ENCODE measurements at regions not wholly inside any gene's neighbourhood (a gene's known extent, or its start where the extent isn't known, plus 50 kb on each side); places are given as distances from the start of the nearest gene placed in this dataset.

- no peak overlapping the region for H3K27ac ChIP-seq (ENCODE audit: low read depth in 1 of 2, low read length in 2 of 2)
- no peak overlapping the region for H3K9ac ChIP-seq (ENCODE audit: low read depth in 1 of 2, low read length in 2 of 2)
- no peaks in the 10 kb centered on the region for H3K27me3 ChIP-seq (ENCODE audit: control insufficient read depth in 4 of 4, insufficient read depth in 4 of 4, low read length in 3 of 4)
- no peaks in the 10 kb centered on the region for H3K9me3 ChIP-seq (ENCODE audit: control insufficient read depth in 4 of 4, low read length in 3 of 4)
- no peak for DNase-seq (ENCODE audit: low spot score)
- H3K4me3 ChIP-seq (ENCODE audit: low read depth in 1 of 3, low read length in 3 of 3): no peak overlapping the region
- H3K36me3 ChIP-seq (ENCODE audit: control insufficient read depth in 4 of 4, insufficient read depth in 3 of 4, low read depth in 1 of 4, low read length in 3 of 4): no peaks in the 10 kb centered on the region
- TF ChIP-seq REST (IDR thresholded peaks at IDR 0.05) (no peak), SP1 (IDR thresholded peaks at IDR 0.05) (no peak), YY1 (IDR thresholded peaks at IDR 0.05) (no peak), ZBTB33 (IDR thresholded peaks at IDR 0.05) (no peak), JUND (IDR thresholded peaks at IDR 0.05) (no peak), TAF1 (conservative IDR thresholded peaks at IDR 0.05) (no peak), NR2F2 (IDR thresholded peaks at IDR 0.05) (no peak), ATF3 (IDR thresholded peaks at IDR 0.05) (no peak), CTCF (IDR thresholded peaks at IDR 0.05; ENCODE audit: low read depth, low read length, missing input control) (no peak), HNF4G (IDR thresholded peaks at IDR 0.05) (no peak), RXRA (IDR thresholded peaks at IDR 0.05) (no peak), GABPA (IDR thresholded peaks at IDR 0.05 in 1 of 2, conservative IDR thresholded peaks at IDR 0.05 in 1 of 2) (no peak), FOXA2 (IDR thresholded peaks at IDR 0.05) (no peak), FOXA1 (IDR thresholded peaks at IDR 0.05) (no peak), MAX (IDR thresholded peaks at IDR 0.05) (no peak), RAD21 (IDR thresholded peaks at IDR 0.05) (no peak), EGR1 (IDR thresholded peaks at IDR 0.05; ENCODE audit: low read depth in 2 of 2) (no peak)
- H3K4me1 ChIP-seq (ENCODE audit: control insufficient read depth in 4 of 4, insufficient read depth in 4 of 4, low read length in 3 of 4): peaks cover 0 to 2% (median 0%) of the 10 kb centered on the region in 4 donors
These were observed 234.5 kb downstream of the METTL4 start for GRCh38 chr18:2336690-2337392.
